GM20000 (cell line): ENCODE measurements at regions not wholly inside any gene's neighbourhood (a gene's known extent, or its start where the extent isn't known, plus 50 kb on each side); places are given as distances from the start of the nearest gene placed in this dataset.

Experiments
- DNase-seq: peaks from one replicate; pipeline ENCODE4 v3.0.0; 2012; ENCODE audit warnings: low spot score
- TF ChIP-seq, protein P1 (sequence below): IDR thresholded peaks from 2 replicates; pipeline ENCODE4 v1.5.1; 2012; ENCODE audit warnings: mild to moderate bottlenecking, control low read depth; ENCODE audit errors: extremely low read depth, missing control alignments

GRCh38 chr9:78788101-78788500 lies 491.2 kb downstream of the PSAT1 start:
- no peak for DNase-seq
- TF ChIP-seq, protein P1, sequence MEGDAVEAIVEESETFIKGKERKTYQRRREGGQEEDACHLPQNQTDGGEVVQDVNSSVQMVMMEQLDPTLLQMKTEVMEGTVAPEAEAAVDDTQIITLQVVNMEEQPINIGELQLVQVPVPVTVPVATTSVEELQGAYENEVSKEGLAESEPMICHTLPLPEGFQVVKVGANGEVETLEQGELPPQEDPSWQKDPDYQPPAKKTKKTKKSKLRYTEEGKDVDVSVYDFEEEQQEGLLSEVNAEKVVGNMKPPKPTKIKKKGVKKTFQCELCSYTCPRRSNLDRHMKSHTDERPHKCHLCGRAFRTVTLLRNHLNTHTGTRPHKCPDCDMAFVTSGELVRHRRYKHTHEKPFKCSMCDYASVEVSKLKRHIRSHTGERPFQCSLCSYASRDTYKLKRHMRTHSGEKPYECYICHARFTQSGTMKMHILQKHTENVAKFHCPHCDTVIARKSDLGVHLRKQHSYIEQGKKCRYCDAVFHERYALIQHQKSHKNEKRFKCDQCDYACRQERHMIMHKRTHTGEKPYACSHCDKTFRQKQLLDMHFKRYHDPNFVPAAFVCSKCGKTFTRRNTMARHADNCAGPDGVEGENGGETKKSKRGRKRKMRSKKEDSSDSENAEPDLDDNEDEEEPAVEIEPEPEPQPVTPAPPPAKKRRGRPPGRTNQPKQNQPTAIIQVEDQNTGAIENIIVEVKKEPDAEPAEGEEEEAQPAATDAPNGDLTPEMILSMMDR: no peak

GRCh38 chr9:78791779-78792178 lies 494.9 kb downstream of the PSAT1 start:
- DNase-seq: no peak
- TF ChIP-seq, protein P1: no peak

DNA sequence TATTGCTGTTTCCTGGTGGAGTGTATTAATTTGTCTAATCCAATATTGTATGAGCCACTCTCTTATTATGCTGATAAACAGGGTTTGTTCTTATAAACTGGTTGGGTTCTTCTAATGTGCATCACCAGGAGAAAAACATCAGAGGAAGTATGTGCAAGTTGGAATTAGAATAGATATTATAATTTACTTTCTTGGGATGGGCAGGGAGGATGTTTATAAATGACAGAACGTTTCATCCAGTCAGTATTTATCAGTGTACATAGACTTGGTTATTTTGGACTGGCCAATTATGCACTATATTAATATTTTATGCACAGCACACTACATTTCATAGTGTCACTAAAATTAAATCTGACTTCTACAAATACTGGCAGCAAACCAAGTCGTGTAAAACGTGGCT lies 495.8 kb downstream of the PSAT1 start:
- DNase-seq: no peak
- TF ChIP-seq, protein P1: no peak

DNA sequence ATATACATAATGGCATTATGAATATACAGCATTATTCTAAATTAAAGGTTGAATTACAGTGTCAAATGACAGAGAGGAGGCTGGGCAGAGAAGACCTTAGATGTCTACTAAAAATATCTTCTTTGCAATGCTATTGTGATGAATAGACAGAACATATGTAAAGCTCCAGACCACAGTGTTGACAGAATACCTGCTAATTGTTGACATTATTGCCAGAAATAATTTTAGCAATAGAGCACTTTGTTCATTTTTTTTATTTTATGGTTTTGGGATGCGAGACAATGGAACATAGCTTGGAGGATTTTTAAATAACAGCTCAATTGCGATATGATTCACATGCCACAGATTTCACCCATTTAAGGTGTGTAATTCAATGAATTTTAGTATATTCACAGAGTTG lies 508.8 kb downstream of the PSAT1 start:
- TF ChIP-seq, protein P1: no peak
- DNase-seq: no peak

DNA sequence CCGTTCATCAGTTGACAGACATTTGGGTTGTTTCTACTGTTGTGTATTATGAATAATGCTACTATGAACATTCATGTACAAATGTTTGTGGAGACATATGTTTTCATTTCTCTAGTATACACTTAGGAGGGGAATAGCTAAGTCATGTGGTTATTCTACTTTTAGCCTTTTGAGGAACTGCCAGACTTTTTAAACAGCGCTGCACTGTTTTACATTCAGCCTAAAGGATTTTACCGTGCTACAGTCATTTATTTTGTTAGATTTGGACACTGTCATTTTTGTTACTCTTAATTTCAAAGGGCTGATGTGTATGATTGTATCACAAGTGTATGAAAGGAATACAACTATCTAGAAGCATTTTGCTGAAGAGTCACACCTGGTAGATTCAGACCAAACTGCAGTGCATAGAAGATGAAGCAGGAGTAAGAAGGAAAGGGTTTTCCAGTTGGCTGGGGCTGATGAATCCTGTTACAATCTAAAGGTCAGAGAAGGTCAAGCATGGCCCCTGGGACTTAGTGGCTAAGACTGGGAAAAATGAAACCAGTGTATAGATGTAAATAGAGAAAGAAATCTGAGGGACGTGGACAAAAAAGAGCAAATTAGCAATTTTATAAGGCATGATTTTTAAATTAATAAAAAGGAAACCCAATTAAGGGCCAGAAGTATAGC lies 509.7 kb downstream of the PSAT1 start:
- TF ChIP-seq, protein P1: no peak
- DNase-seq: no peak

- TF ChIP-seq, protein P1: no peak
- DNase-seq: no peak
These were observed 510.4 kb downstream of the PSAT1 start for GRCh38 chr9:78807286-78807685.

- DNase-seq: no peak
- TF ChIP-seq, protein P1: no peak
These were observed 511.1 kb downstream of the PSAT1 start for GRCh38 chr9:78808048-78808447.
